Liver (tissue), 8 donors: ENCODE measurements at regions not wholly inside any gene's neighbourhood (a gene's known extent, or its start where the extent isn't known, plus 50 kb on each side); places are given as distances from the start of the nearest gene placed in this dataset.

ENCODE experiments used
- DNase-seq: peaks from one replicate; pipeline ENCODE4 v3.0.0-alpha.2; 2017; ENCODE audit warnings: low spot score
- H3K27ac ChIP-seq, 2 donors: one replicate each; pipeline ENCODE4 v1.7.0; 2013; ENCODE audit warnings: inconsistent platforms in 2 of 2, low read length in 2 of 2, control low read depth in 1 of 2, low read depth in 1 of 2, mild to moderate bottlenecking in 1 of 2
- H3K27me3 ChIP-seq, 4 donors: one replicate each; pipeline versions ENCODE4 v1.6.1 to v1.7.0; 2013; ENCODE audit warnings: low read length in 3 of 4, inconsistent platforms in 1 of 4, mild to moderate bottlenecking in 1 of 4, moderate library complexity in 1 of 4; ENCODE audit not compliant: control insufficient read depth in 4 of 4, insufficient read depth in 4 of 4
- H3K36me3 ChIP-seq, 4 donors: one replicate each; pipeline versions ENCODE4 v1.6.1 to v1.7.0; 2013; ENCODE audit warnings: low read length in 3 of 4, mild to moderate bottlenecking in 3 of 4, low read depth in 1 of 4, moderate library complexity in 1 of 4; ENCODE audit not compliant: control insufficient read depth in 4 of 4, insufficient read depth in 3 of 4
- H3K4me1 ChIP-seq, 4 donors: one replicate each; pipeline versions ENCODE4 v1.6.1 to v1.7.0; 2013; ENCODE audit warnings: low read length in 3 of 4, mild to moderate bottlenecking in 3 of 4, moderate library complexity in 1 of 4; ENCODE audit not compliant: control insufficient read depth in 4 of 4, insufficient read depth in 4 of 4
- H3K4me3 ChIP-seq, 3 donors: one replicate each; pipeline versions ENCODE4 v1.6.1 to v1.7.0; 2013; ENCODE audit warnings: low read length in 3 of 3, control low read depth in 1 of 3, low read depth in 1 of 3, mild to moderate bottlenecking in 1 of 3
- H3K9ac ChIP-seq, 2 donors: one replicate each; pipeline ENCODE4 v1.7.0; 2013; ENCODE audit warnings: low read length in 2 of 2, mild to moderate bottlenecking in 2 of 2, moderate library complexity in 2 of 2, control low read depth in 1 of 2, low read depth in 1 of 2
- H3K9me3 ChIP-seq, 4 donors: one replicate each; pipeline versions ENCODE4 v1.6.1 to v1.7.0; 2013; ENCODE audit warnings: low read length in 3 of 4; ENCODE audit not compliant: control insufficient read depth in 4 of 4
- ATF3 ChIP-seq: IDR thresholded peaks from 2 replicates; pipeline ENCODE4 v1.6.1; 2016; ENCODE audit warnings: antibody characterized with exemption
- CTCF ChIP-seq: fragments of 150-350 bp; IDR thresholded peaks from 2 replicates; pipeline ENCODE4 v1.5.1; 2017; ENCODE audit warnings: improper control_type of control experiment, low read depth, low read length; ENCODE audit not compliant: missing input control
- FOXA1 ChIP-seq: IDR thresholded peaks from 2 replicates; pipeline ENCODE4 v1.6.1; 2016; ENCODE audit warnings: antibody characterized with exemption
- FOXA2 ChIP-seq: IDR thresholded peaks from 2 replicates; pipeline ENCODE4 v1.6.1; 2016; ENCODE audit warnings: antibody characterized with exemption
- GABPA ChIP-seq, 2 donors: IDR thresholded peaks in 1 of 2; conservative IDR thresholded peaks in 1 of 2; 2 replicates each; pipeline ENCODE4 v1.6.1; 2016; ENCODE audit warnings: antibody characterized with exemption in 2 of 2, mild to moderate bottlenecking in 1 of 2, moderate library complexity in 1 of 2
- HNF4A ChIP-seq, 2 donors: conservative IDR thresholded peaks; 2 replicates each; pipeline ENCODE4 v1.6.1; 2016; ENCODE audit warnings: antibody characterized with exemption in 2 of 2, mild to moderate bottlenecking in 2 of 2
- HNF4G ChIP-seq: IDR thresholded peaks from 2 replicates; pipeline ENCODE4 v1.6.1; 2016; ENCODE audit warnings: antibody characterized with exemption
- JUND ChIP-seq, 2 donors: IDR thresholded peaks; 2 replicates each; pipeline ENCODE4 v1.6.1; 2016; ENCODE audit warnings: antibody characterized with exemption in 2 of 2
- NR2F2 ChIP-seq: IDR thresholded peaks from 2 replicates; pipeline ENCODE4 v1.6.1; 2016; ENCODE audit warnings: antibody characterized with exemption
- RAD21 ChIP-seq, 2 donors: IDR thresholded peaks; 2 replicates each; pipeline ENCODE4 v1.6.1; 2016; ENCODE audit warnings: antibody characterized with exemption in 2 of 2, mild to moderate bottlenecking in 2 of 2
- REST ChIP-seq: IDR thresholded peaks from 2 replicates; pipeline ENCODE4 v1.6.1; 2016; ENCODE audit warnings: antibody characterized with exemption, mild to moderate bottlenecking
- YY1 ChIP-seq: IDR thresholded peaks from 2 replicates; pipeline ENCODE4 v1.6.1; 2016; ENCODE audit warnings: antibody characterized with exemption, mild to moderate bottlenecking
- ZBTB33 ChIP-seq: IDR thresholded peaks from 2 replicates; pipeline ENCODE4 v1.6.1; 2016; ENCODE audit warnings: antibody characterized with exemption
- WGBS: extraction: QIAGEN DNeasy Blood & Tissue Kit; methylation state at CpG from one replicate; pipeline ENCODE4 v1.1.7; 2013; 5-methylcytosine and 5-hydroxymethylcytosine counted together
- donor health status: healthy.
- donor health status: healthy.
- donor health status: healthy.
- donor health status: healthy.
- donor health status: healthy.

GRCh38 chr12:82583756-82584155, 103.0 kb upstream of the TMTC2 start (continued):
- TF ChIP-seq REST: no peak
- no peak for TF ChIP-seq FOXA1
- no peak for TF ChIP-seq HNF4G
- no peak for TF ChIP-seq RAD21 (IDR thresholded peaks at IDR 0.05)
- no peak for TF ChIP-seq YY1
- TF ChIP-seq JUND (IDR thresholded peaks at IDR 0.05): no peak

GRCh38 chr12:82593143-82593542, 93.6 kb upstream of the TMTC2 start:
- no peaks in the 10 kb centered on the region for H3K36me3 ChIP-seq
- no peaks in the 10 kb centered on the region for H3K9me3 ChIP-seq
- no peak overlapping the region for H3K9ac ChIP-seq
- 67% methylated on average over 3 of the region's 3 CpGs for WGBS
- H3K4me1 ChIP-seq: no peaks in the 10 kb centered on the region
- H3K27me3 ChIP-seq: no peaks in the 10 kb centered on the region
- H3K27ac ChIP-seq: no peak overlapping the region
- DNase-seq: no peak
- TF ChIP-seq YY1 (no peak), ZBTB33 (no peak), CTCF (no peak), GABPA (IDR thresholded peaks at IDR 0.05 in 1 of 2, conservative IDR thresholded peaks at IDR 0.05 in 1 of 2) (no peak), NR2F2 (no peak)
- no peak overlapping the region for H3K4me3 ChIP-seq

GRCh38 chr12:82593901-82594396, 92.8 kb upstream of the TMTC2 start:
- no peak for DNase-seq
- H3K36me3 ChIP-seq: no peaks in the 10 kb centered on the region
- 40% methylated on average over 1 of the region's 1 CpG for WGBS
- H3K27ac ChIP-seq: no peak overlapping the region
- H3K9ac ChIP-seq: no peak overlapping the region
- H3K4me3 ChIP-seq: no peak overlapping the region
- H3K4me1 ChIP-seq: no peaks in the 10 kb centered on the region
- H3K27me3 ChIP-seq: no peaks in the 10 kb centered on the region
- H3K9me3 ChIP-seq: no peaks in the 10 kb centered on the region
- TF ChIP-seq ATF3 (no peak), YY1 (no peak), NR2F2 (no peak), HNF4A (conservative IDR thresholded peaks at IDR 0.05) (no peak), ZBTB33 (no peak), FOXA2 (no peak), FOXA1 (no peak), JUND (IDR thresholded peaks at IDR 0.05) (no peak), CTCF (no peak), REST (no peak)
